Right lobe of liver (tissue), 6 donors: ENCODE measurements at regions not wholly inside any gene's neighbourhood (a gene's known extent, or its start where the extent isn't known, plus 50 kb on each side); places are given as distances from the start of the nearest gene placed in this dataset.

Source experiments
- ATAC-seq, 4 donors: fragments of 200-7000 bp; cut with Tn5 transposase; one replicate each; pipeline ENCODE4 v1.9.1; 2020; ENCODE audit warnings: mild to moderate bottlenecking in 4 of 4, moderate library complexity in 4 of 4
- DNase-seq, 3 donors: peaks; one replicate each; pipeline ENCODE4 v3.0.0-alpha.2; 2020
- H3K27ac ChIP-seq, 3 donors: fragments of 200-600 bp; one replicate each; pipeline ENCODE4 v1.8.0; 2022
- H3K27me3 ChIP-seq, 2 donors: fragments of 200-600 bp; one replicate each; pipeline ENCODE4 v1.8.0; 2022
- H3K36me3 ChIP-seq, 4 donors: fragments of 200-600 bp; sonication (generic) in 1 of 4; one replicate each; pipeline versions ENCODE4 v1.5.1 to v1.8.0; 2017 to 2022; ENCODE audit warnings: control low read depth in 1 of 4
- H3K4me1 ChIP-seq, 4 donors: fragments of 200-600 bp; sonication (generic) in 1 of 4; one replicate each; pipeline versions ENCODE4 v1.5.1 to v1.8.0; 2017 to 2022; ENCODE audit warnings: control low read depth in 1 of 4
- H3K4me3 ChIP-seq, 3 donors: fragments of 200-600 bp; one replicate each; pipeline ENCODE4 v1.8.0; 2022
- H3K9me3 ChIP-seq, 4 donors: fragments of 200-600 bp; sonication (generic) in 1 of 4; one replicate each; pipeline versions ENCODE4 v1.5.1 to v1.8.0; 2017 to 2022; ENCODE audit warnings: control low read depth in 1 of 4
- POLR2A ChIP-seq: fragments of 450-650 bp; IDR thresholded peaks from one replicate; pipeline ENCODE4 v1.6.1; 2017; ENCODE audit warnings: antibody characterized with exemption, mild to moderate bottlenecking
- WGBS: methylation state at CpG from one replicate; pipeline ENCODE4 v1.1.6; 2018; ENCODE audit warnings: low coverage, low lambda C conversion rate; ENCODE audit not compliant: insufficient coverage; ENCODE audit errors: missing lambda C conversion rate; 5-methylcytosine and 5-hydroxymethylcytosine counted together
- intact Hi-C, 2 donors: fragments of 100-400 bp; cut with DNase I; formaldehyde crosslinking; loops; one replicate each; pipeline versions ENCODE4 v1.11.2 to v1.14.1; 2022
- TF ChIP-seq, protein P1 (sequence below), 4 donors: fragments of 200-600 bp in 3 of 4; fragments of 450-650 bp in 1 of 4; IDR thresholded peaks; one replicate each; pipeline versions ENCODE4 v1.5.1 to v1.8.0; 2016 to 2022; ENCODE audit warnings: antibody characterized with exemption in 4 of 4, mild to moderate bottlenecking in 2 of 4
- donor health status: DM: no; HTN: yes; CAD: no.
- donor health status: DM: no; HTN: no; CAD: no.
- donor health status: DM: no; HTN: no; CAD: no.
- donor health status: DM: no; HTN: yes; CAD: no.
- donor health status: DM: no; HTN: yes; CAD: no.

GRCh38 chr6:139680819-139681218 lies 306.4 kb upstream of the CITED2 start:
- H3K27me3 ChIP-seq: no peaks in the 10 kb centered on the region
- no peaks in the 10 kb centered on the region for H3K36me3 ChIP-seq
- no peaks in the 10 kb centered on the region for H3K9me3 ChIP-seq
- ATAC-seq (no peak), DNase-seq (no peak)
- intact Hi-C loops: loop anchor here in 1 of 2 donors (10.0 kb wide), 1 partner anchor 306 kb away; the partner anchor contains the start of gene CITED2
- no peak overlapping the region for H3K27ac ChIP-seq
- H3K4me1 ChIP-seq: peaks cover 0 to 9% (median under 1%) of the 10 kb centered on the region in 4 donors
- TF ChIP-seq POLR2A: no peak
- TF ChIP-seq, protein P1, sequence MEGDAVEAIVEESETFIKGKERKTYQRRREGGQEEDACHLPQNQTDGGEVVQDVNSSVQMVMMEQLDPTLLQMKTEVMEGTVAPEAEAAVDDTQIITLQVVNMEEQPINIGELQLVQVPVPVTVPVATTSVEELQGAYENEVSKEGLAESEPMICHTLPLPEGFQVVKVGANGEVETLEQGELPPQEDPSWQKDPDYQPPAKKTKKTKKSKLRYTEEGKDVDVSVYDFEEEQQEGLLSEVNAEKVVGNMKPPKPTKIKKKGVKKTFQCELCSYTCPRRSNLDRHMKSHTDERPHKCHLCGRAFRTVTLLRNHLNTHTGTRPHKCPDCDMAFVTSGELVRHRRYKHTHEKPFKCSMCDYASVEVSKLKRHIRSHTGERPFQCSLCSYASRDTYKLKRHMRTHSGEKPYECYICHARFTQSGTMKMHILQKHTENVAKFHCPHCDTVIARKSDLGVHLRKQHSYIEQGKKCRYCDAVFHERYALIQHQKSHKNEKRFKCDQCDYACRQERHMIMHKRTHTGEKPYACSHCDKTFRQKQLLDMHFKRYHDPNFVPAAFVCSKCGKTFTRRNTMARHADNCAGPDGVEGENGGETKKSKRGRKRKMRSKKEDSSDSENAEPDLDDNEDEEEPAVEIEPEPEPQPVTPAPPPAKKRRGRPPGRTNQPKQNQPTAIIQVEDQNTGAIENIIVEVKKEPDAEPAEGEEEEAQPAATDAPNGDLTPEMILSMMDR (IDR thresholded peaks at IDR 0.05): no peak
- no peak overlapping the region for H3K4me3 ChIP-seq
- 91% methylated on average over 5 of the region's 5 CpGs for WGBS

- no peak for DNase-seq
- 86% methylated on average over 3 of the region's 3 CpGs for WGBS
- no peak overlapping the region for H3K4me3 ChIP-seq
- intact Hi-C loops: loop anchor here in 1 of 2 donors (10.0 kb wide), 1 partner anchor 305 kb away; the partner anchor contains the start of gene CITED2
- no peaks in the 10 kb centered on the region for H3K36me3 ChIP-seq
- H3K4me1 ChIP-seq: peaks cover 0 to 9% (median 0%) of the 10 kb centered on the region in 4 donors
- H3K27ac ChIP-seq: no peak overlapping the region
- H3K9me3 ChIP-seq: no peaks in the 10 kb centered on the region
- H3K27me3 ChIP-seq: no peaks in the 10 kb centered on the region
- TF ChIP-seq, protein P1 (IDR thresholded peaks at IDR 0.05): no peak
- no peak for TF ChIP-seq POLR2A
- ATAC-seq: peak; percentile 45 to 86 (median 68)
These were observed 305.2 kb upstream of the CITED2 start for GRCh38 chr6:139679516-139680179.

- peaks cover 0 to 9% (median 0%) of the 10 kb centered on the region in 4 donors for H3K4me1 ChIP-seq
- intact Hi-C loops: no loop called here
- peaks cover 0 to 1% (median 0%) of the 10 kb centered on the region in 4 donors for H3K9me3 ChIP-seq
- H3K4me3 ChIP-seq: no peak overlapping the region
- ATAC-seq: peak in 1 of 4 donors; percentile 80
- H3K36me3 ChIP-seq: no peaks in the 10 kb centered on the region
- no peak for DNase-seq
- no peak overlapping the region for H3K27ac ChIP-seq
- TF ChIP-seq, protein P1 (IDR thresholded peaks at IDR 0.05): no peak
- no peak for TF ChIP-seq POLR2A
- no peaks in the 10 kb centered on the region for H3K27me3 ChIP-seq
These were observed 302.3 kb upstream of the CITED2 start for GRCh38 chr6:139676718-139677117.

- no peaks in the 10 kb centered on the region for H3K4me1 ChIP-seq
- TF ChIP-seq POLR2A: no peak
- TF ChIP-seq, protein P1 (IDR thresholded peaks at IDR 0.05): no peak
- intact Hi-C loops: no loop called here
- no peaks in the 10 kb centered on the region for H3K27me3 ChIP-seq
- no peaks in the 10 kb centered on the region for H3K9me3 ChIP-seq
- no peaks in the 10 kb centered on the region for H3K36me3 ChIP-seq
- no peak overlapping the region for H3K4me3 ChIP-seq
- no peak for ATAC-seq
- DNase-seq: no peak
- H3K27ac ChIP-seq: no peak overlapping the region
These were observed 291.8 kb upstream of the CITED2 start for GRCh38 chr6:139666284-139666683.

GRCh38 chr6:139663996-139664395 lies 289.5 kb upstream of the CITED2 start:
- intact Hi-C loops: no loop called here
- no peak overlapping the region for H3K27ac ChIP-seq
- no peaks in the 10 kb centered on the region for H3K27me3 ChIP-seq
- H3K9me3 ChIP-seq: no peaks in the 10 kb centered on the region
- H3K4me1 ChIP-seq: peaks cover 0 to 9% (median 2%) of the 10 kb centered on the region in 4 donors
- no peaks in the 10 kb centered on the region for H3K36me3 ChIP-seq
- no peak overlapping the region for H3K4me3 ChIP-seq
- WGBS: 90% methylated on average over 1 of the region's 1 CpG
- DNase-seq: no peak
- TF ChIP-seq, protein P1 (IDR thresholded peaks at IDR 0.05): no peak
- TF ChIP-seq POLR2A: no peak
- ATAC-seq: no peak
